SK-N-MC (cell line): ENCODE measurements at regions not wholly inside any gene's neighbourhood (a gene's known extent, or its start where the extent isn't known, plus 50 kb on each side); places are given as distances from the start of the nearest gene placed in this dataset.

ENCODE experiments used
- EZH2 ChIP-seq: fragments of 200-600 bp; sonication (generic); IDR thresholded peaks from one replicate; pipeline ENCODE4 v1.6.1; 2017; ENCODE audit warnings: antibody characterized with exemption
- POLR2AphosphoS5 ChIP-seq: IDR thresholded peaks from 2 replicates; pipeline ENCODE4 v1.6.1; 2012; ENCODE audit warnings: mild to moderate bottlenecking, low read depth, low read length, borderline replicate concordance

GRCh38 chr5:118603278-118603677, 385.1 kb downstream of the DTWD2 start:
- no peak for TF ChIP-seq EZH2
- no peak for TF ChIP-seq POLR2AphosphoS5
